Loucy (cell line): ENCODE measurements at regions not wholly inside any gene's neighbourhood (a gene's known extent, or its start where the extent isn't known, plus 50 kb on each side); places are given as distances from the start of the nearest gene placed in this dataset.

Experiments used
- H2AFZ ChIP-seq: fragments of 200-600 bp; sonication (generic); 2 replicates; pipeline ENCODE4 v1.6.0; 2016; ENCODE audit warnings: antibody characterized with exemption, mild to moderate bottlenecking, low read length, moderate library complexity
- H3F3A ChIP-seq: fragments of 200-600 bp; 2 replicates; pipeline ENCODE4 v1.6.0; 2016; ENCODE audit warnings: antibody characterized with exemption, low read depth, mild to moderate bottlenecking
- H3K27me3 ChIP-seq: fragments of 200-600 bp; sonication (generic); 2 replicates; pipeline ENCODE4 v1.6.1; 2014; ENCODE audit warnings: low read length, mild to moderate bottlenecking; ENCODE audit not compliant: insufficient read depth, poor library complexity, severe bottlenecking
- H3K36me3 ChIP-seq: fragments of 200-600 bp; sonication (generic); 2 replicates; pipeline ENCODE4 v1.6.1; 2016; ENCODE audit warnings: low read length; ENCODE audit not compliant: insufficient read depth
- H3K4me1 ChIP-seq: fragments of 200-600 bp; sonication (generic); 2 replicates; pipeline ENCODE4 v1.5.1; 2014; ENCODE audit warnings: low read length, mild to moderate bottlenecking; ENCODE audit not compliant: insufficient read depth, poor library complexity, severe bottlenecking
- H3K4me2 ChIP-seq: fragments of 200-600 bp; sonication (generic); 2 replicates; pipeline ENCODE4 v1.6.0; 2014; ENCODE audit warnings: antibody characterized with exemption, low read length, low read depth, mild to moderate bottlenecking; ENCODE audit not compliant: poor library complexity, severe bottlenecking
- H3K4me3 ChIP-seq: fragments of 200-600 bp; sonication (generic); 2 replicates; pipeline ENCODE4 v1.5.1; 2014; ENCODE audit warnings: low read length, mild to moderate bottlenecking, mixed read lengths; ENCODE audit not compliant: poor library complexity, severe bottlenecking
- H3K79me2 ChIP-seq: fragments of 200-600 bp; sonication (generic); 2 replicates; pipeline ENCODE4 v1.6.1; 2014; ENCODE audit warnings: low read length; ENCODE audit not compliant: insufficient read depth
- H3K9ac ChIP-seq: fragments of 200-600 bp; sonication (generic); 2 replicates; pipeline ENCODE4 v1.6.0; 2014; ENCODE audit warnings: mild to moderate bottlenecking, low read depth, low read length, moderate library complexity; ENCODE audit not compliant: poor library complexity, severe bottlenecking
- H3K9me2 ChIP-seq: fragments of 200-600 bp; sonication (generic); replicated peaks from 2 replicates; pipeline ENCODE4 v1.6.1; 2016; ENCODE audit warnings: low read depth, low read length, mixed read lengths
- H3K9me3 ChIP-seq: fragments of 200-600 bp; sonication (generic); 2 replicates; pipeline ENCODE4 v1.6.1; 2014; ENCODE audit warnings: mild to moderate bottlenecking, antibody characterized with exemption, low read length, low read depth; ENCODE audit not compliant: insufficient read depth
- H4K20me1 ChIP-seq: fragments of 200-600 bp; sonication (generic); 2 replicates; pipeline ENCODE4 v1.6.0; 2014; ENCODE audit warnings: antibody characterized with exemption, low read length, mild to moderate bottlenecking; ENCODE audit not compliant: insufficient read depth, poor library complexity, severe bottlenecking
- EZH2phosphoT487 ChIP-seq: fragments of 200-600 bp; IDR thresholded peaks from 2 replicates; pipeline ENCODE4 v1.6.1; 2018; ENCODE audit warnings: antibody characterized with exemption, mild to moderate bottlenecking, moderate library complexity, borderline replicate concordance
- TF ChIP-seq, protein P1 (sequence below): fragments of 200-600 bp; sonication (generic); conservative IDR thresholded peaks from 2 replicates; pipeline ENCODE4 v1.5.1; 2014; ENCODE audit warnings: mild to moderate bottlenecking, antibody characterized with exemption, low read length

- Histone ChIP-seq H3K9ac (no peak overlapping the region), H3K36me3 (no peaks in the 10 kb centered on the region), H3F3A (peaks cover 4% of the 10 kb centered on the region; the same call in 1 of the 2 replicates), H3K27me3 (no peaks in the 10 kb centered on the region), H2AFZ (no peak overlapping the region), H4K20me1 (no peaks in the 10 kb centered on the region), H3K4me2 (no peak overlapping the region), H3K79me2 (no peaks in the 10 kb centered on the region), H3K4me1 (peaks cover 45% of the 10 kb centered on the region), H3K9me3 (no peaks in the 10 kb centered on the region), H3K9me2 (no peaks in the 10 kb centered on the region), H3K4me3 (no peak overlapping the region)
- TF ChIP-seq, protein P1, sequence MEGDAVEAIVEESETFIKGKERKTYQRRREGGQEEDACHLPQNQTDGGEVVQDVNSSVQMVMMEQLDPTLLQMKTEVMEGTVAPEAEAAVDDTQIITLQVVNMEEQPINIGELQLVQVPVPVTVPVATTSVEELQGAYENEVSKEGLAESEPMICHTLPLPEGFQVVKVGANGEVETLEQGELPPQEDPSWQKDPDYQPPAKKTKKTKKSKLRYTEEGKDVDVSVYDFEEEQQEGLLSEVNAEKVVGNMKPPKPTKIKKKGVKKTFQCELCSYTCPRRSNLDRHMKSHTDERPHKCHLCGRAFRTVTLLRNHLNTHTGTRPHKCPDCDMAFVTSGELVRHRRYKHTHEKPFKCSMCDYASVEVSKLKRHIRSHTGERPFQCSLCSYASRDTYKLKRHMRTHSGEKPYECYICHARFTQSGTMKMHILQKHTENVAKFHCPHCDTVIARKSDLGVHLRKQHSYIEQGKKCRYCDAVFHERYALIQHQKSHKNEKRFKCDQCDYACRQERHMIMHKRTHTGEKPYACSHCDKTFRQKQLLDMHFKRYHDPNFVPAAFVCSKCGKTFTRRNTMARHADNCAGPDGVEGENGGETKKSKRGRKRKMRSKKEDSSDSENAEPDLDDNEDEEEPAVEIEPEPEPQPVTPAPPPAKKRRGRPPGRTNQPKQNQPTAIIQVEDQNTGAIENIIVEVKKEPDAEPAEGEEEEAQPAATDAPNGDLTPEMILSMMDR, result no peak
- no peak for TF ChIP-seq EZH2phosphoT487
Observed at GRCh38 chr1:218869276-218869675, 304.4 kb upstream of the LYPLAL1 start.

GRCh38 chr1:218872026-218872425 is 301.7 kb upstream of the LYPLAL1 start:
- H4K20me1 ChIP-seq, result no peaks in the 10 kb centered on the region
- H3K4me3 ChIP-seq, result peak overlapping the region; percentile 50
- H3F3A ChIP-seq, result peaks cover 4% of the 10 kb centered on the region; the same call in 1 of the 2 replicates
- TF ChIP-seq EZH2phosphoT487, result no peak
- TF ChIP-seq, protein P1, result no peak
- H3K4me2 ChIP-seq, result peak overlapping the region; percentile 77
- no peaks in the 10 kb centered on the region for H3K9me2 ChIP-seq
- H3K9me3 ChIP-seq, result no peaks in the 10 kb centered on the region
- peak overlapping the region; percentile 57 for H3K9ac ChIP-seq
- H3K36me3 ChIP-seq, result no peaks in the 10 kb centered on the region
- H2AFZ ChIP-seq, result peak overlapping the region; percentile 25; the same call in 1 of the 2 replicates
- H3K27me3 ChIP-seq, result no peaks in the 10 kb centered on the region
- H3K4me1 ChIP-seq, result peaks cover 70% of the 10 kb centered on the region
- H3K79me2 ChIP-seq, result no peaks in the 10 kb centered on the region

GRCh38 chr1:218872928-218873327 is 300.8 kb upstream of the LYPLAL1 start:
- Histone ChIP-seq H3K4me2 (peak overlapping the region; percentile 77), H3K9ac (peak overlapping the region; percentile 57), H3K27me3 (no peaks in the 10 kb centered on the region)

More at GRCh38 chr1:218872928-218873327, 300.8 kb upstream of the LYPLAL1 start:
- no peaks in the 10 kb centered on the region for H3K36me3 ChIP-seq
- peak overlapping the region; percentile 50 for H3K4me3 ChIP-seq
- H3K79me2 ChIP-seq, result no peaks in the 10 kb centered on the region
- TF ChIP-seq, protein P1, result no peak
- no peak for TF ChIP-seq EZH2phosphoT487
- H3F3A ChIP-seq, result peaks cover 4% of the 10 kb centered on the region; the same call in 1 of the 2 replicates
- peak overlapping the region; percentile 25; the same call in 1 of the 2 replicates for H2AFZ ChIP-seq
- no peaks in the 10 kb centered on the region for H4K20me1 ChIP-seq
- peaks cover 70% of the 10 kb centered on the region for H3K4me1 ChIP-seq
- no peaks in the 10 kb centered on the region for H3K9me3 ChIP-seq
- no peaks in the 10 kb centered on the region for H3K9me2 ChIP-seq
